Neural cell (in vitro differentiated cells): ENCODE measurements at regions not wholly inside any gene's neighbourhood (a gene's known extent, or its start where the extent isn't known, plus 50 kb on each side); places are given as distances from the start of the nearest gene placed in this dataset.

Experiments
- EP300 ChIP-seq: fragments of 450-650 bp; conservative IDR thresholded peaks from 2 replicates; pipeline ENCODE4 v1.6.1; 2014; ENCODE audit warnings: antibody characterized with exemption, mild to moderate bottlenecking, moderate library complexity; ENCODE audit not compliant: poor library complexity, severe bottlenecking
- EZH2 ChIP-seq: fragments of 200-600, 300-800 bp; shearing (Covaris generic), sonication (generic); IDR thresholded peaks from 2 replicates; pipeline ENCODE4 v1.6.1; 2014; ENCODE audit warnings: antibody characterized with exemption, low read length, borderline replicate concordance, mild to moderate bottlenecking; ENCODE audit not compliant: insufficient read depth, poor library complexity, severe bottlenecking
- MXI1 ChIP-seq: fragments of 450-650 bp; conservative IDR thresholded peaks from 2 replicates; pipeline ENCODE4 v1.6.1; 2014; ENCODE audit warnings: antibody characterized with exemption, mild to moderate bottlenecking; ENCODE audit not compliant: poor library complexity, severe bottlenecking
- POLR2AphosphoS5 ChIP-seq: IDR thresholded peaks from 2 replicates; pipeline ENCODE4 v1.6.1; 2012
- RAD21 ChIP-seq: fragments of 450-650 bp; conservative IDR thresholded peaks from 2 replicates; pipeline ENCODE4 v1.6.1; 2014; ENCODE audit warnings: antibody characterized with exemption, mild to moderate bottlenecking, moderate library complexity
- TAF1 ChIP-seq: IDR thresholded peaks from 2 replicates; pipeline ENCODE4 v1.6.1; 2012; ENCODE audit warnings: low read depth
- TF ChIP-seq, protein P1 (sequence below): fragments of 450-650 bp; IDR thresholded peaks from 2 replicates; pipeline ENCODE4 v1.5.1; 2014; ENCODE audit warnings: antibody characterized with exemption, mild to moderate bottlenecking, moderate library complexity; ENCODE audit not compliant: poor library complexity, severe bottlenecking
- TF ChIP-seq, protein P2 (sequence below): IDR thresholded peaks from 2 replicates; pipeline ENCODE4 v1.6.1; 2012; ENCODE audit warnings: borderline replicate concordance

GRCh38 chr4:83758285-83758684 lies 222.4 kb downstream of the GPAT3 start:
- TF ChIP-seq, protein P1, sequence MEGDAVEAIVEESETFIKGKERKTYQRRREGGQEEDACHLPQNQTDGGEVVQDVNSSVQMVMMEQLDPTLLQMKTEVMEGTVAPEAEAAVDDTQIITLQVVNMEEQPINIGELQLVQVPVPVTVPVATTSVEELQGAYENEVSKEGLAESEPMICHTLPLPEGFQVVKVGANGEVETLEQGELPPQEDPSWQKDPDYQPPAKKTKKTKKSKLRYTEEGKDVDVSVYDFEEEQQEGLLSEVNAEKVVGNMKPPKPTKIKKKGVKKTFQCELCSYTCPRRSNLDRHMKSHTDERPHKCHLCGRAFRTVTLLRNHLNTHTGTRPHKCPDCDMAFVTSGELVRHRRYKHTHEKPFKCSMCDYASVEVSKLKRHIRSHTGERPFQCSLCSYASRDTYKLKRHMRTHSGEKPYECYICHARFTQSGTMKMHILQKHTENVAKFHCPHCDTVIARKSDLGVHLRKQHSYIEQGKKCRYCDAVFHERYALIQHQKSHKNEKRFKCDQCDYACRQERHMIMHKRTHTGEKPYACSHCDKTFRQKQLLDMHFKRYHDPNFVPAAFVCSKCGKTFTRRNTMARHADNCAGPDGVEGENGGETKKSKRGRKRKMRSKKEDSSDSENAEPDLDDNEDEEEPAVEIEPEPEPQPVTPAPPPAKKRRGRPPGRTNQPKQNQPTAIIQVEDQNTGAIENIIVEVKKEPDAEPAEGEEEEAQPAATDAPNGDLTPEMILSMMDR, result no peak
- TF ChIP-seq, protein P2, sequence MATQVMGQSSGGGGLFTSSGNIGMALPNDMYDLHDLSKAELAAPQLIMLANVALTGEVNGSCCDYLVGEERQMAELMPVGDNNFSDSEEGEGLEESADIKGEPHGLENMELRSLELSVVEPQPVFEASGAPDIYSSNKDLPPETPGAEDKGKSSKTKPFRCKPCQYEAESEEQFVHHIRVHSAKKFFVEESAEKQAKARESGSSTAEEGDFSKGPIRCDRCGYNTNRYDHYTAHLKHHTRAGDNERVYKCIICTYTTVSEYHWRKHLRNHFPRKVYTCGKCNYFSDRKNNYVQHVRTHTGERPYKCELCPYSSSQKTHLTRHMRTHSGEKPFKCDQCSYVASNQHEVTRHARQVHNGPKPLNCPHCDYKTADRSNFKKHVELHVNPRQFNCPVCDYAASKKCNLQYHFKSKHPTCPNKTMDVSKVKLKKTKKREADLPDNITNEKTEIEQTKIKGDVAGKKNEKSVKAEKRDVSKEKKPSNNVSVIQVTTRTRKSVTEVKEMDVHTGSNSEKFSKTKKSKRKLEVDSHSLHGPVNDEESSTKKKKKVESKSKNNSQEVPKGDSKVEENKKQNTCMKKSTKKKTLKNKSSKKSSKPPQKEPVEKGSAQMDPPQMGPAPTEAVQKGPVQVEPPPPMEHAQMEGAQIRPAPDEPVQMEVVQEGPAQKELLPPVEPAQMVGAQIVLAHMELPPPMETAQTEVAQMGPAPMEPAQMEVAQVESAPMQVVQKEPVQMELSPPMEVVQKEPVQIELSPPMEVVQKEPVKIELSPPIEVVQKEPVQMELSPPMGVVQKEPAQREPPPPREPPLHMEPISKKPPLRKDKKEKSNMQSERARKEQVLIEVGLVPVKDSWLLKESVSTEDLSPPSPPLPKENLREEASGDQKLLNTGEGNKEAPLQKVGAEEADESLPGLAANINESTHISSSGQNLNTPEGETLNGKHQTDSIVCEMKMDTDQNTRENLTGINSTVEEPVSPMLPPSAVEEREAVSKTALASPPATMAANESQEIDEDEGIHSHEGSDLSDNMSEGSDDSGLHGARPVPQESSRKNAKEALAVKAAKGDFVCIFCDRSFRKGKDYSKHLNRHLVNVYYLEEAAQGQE, result no peak
- TF ChIP-seq EP300 (no peak), POLR2AphosphoS5 (no peak), MXI1 (no peak), EZH2 (no peak), RAD21 (no peak), TAF1 (no peak)
